Kidney epithelial cell (primary cell): ENCODE measurements at regions not wholly inside any gene's neighbourhood (a gene's known extent, or its start where the extent isn't known, plus 50 kb on each side); places are given as distances from the start of the nearest gene placed in this dataset.
"Not testable (repeated sequence)": the region's sequence is repeated elsewhere in the genome, so short reads cannot be mapped to it uniquely, and the experiment has no call there.

Experiments
- DNase-seq: peaks from one replicate; pipeline ENCODE4 v3.0.0-alpha.2; 2010; ENCODE audit warnings: low read depth
- H3K27me3 ChIP-seq: 2 replicates; pipeline ENCODE4 v1.6.0; 2011; ENCODE audit warnings: low read length; ENCODE audit not compliant: control insufficient read depth, insufficient read depth
- H3K36me3 ChIP-seq: 2 replicates; pipeline ENCODE4 v1.5.1; 2011; ENCODE audit warnings: low read length; ENCODE audit not compliant: control insufficient read depth, insufficient read depth
- H3K4me3 ChIP-seq: 2 replicates; pipeline ENCODE4 v1.5.1; 2011; ENCODE audit warnings: low read depth, mild to moderate bottlenecking, control low read depth, low read length
- CTCF ChIP-seq: IDR thresholded peaks from 2 replicates; pipeline ENCODE4 v1.5.1; 2011; ENCODE audit warnings: mild to moderate bottlenecking, moderate library complexity, low read length, control low read depth, inconsistent platforms; ENCODE audit not compliant: insufficient read depth, poor library complexity, severe bottlenecking

- H3K27me3 ChIP-seq, H3K4me3 ChIP-seq, DNase-seq, H3K36me3 ChIP-seq: not testable (repeated sequence)
Measured at GRCh38 chr17:21470422-21470821, 94.3 kb downstream of the KCNJ12 start.

- Histone ChIP-seq H3K4me3 (no peak overlapping the region), H3K27me3 (no peaks in the 10 kb centered on the region), H3K36me3 (no peaks in the 10 kb centered on the region)
- TF ChIP-seq CTCF: no peak
- no peak for DNase-seq
Measured at GRCh38 chr17:21470861-21471260, 94.7 kb downstream of the KCNJ12 start.

- Histone ChIP-seq H3K27me3 (no peaks in the 10 kb centered on the region), H3K36me3 (no peaks in the 10 kb centered on the region), H3K4me3 (no peak overlapping the region)
- no peak for DNase-seq
- no peak for TF ChIP-seq CTCF
Measured at GRCh38 chr17:21474815-21475214, 98.7 kb downstream of the KCNJ12 start.

DNA sequence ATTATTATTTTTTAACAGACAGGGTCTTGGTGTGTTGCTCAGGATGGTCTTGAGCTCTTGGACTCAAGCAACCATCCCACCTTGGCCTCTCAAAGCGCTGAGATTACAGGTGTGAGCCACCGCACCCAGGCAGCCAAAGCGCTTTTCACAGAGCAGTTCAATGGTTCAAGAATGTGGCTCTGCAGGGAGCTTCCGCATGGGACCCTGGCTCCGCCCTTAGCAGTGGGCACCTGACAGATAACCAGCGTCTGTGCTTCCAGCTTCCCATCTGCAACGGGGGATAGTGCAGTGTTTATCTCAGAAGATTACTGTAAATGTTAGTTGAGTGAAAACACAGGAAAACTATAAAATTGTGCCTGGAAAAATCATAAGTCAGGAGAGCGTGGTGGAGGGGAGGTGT, 99.4 kb downstream of the KCNJ12 start:
- no peak for DNase-seq
- Histone ChIP-seq H3K36me3 (no peaks in the 10 kb centered on the region), H3K4me3 (no peak overlapping the region), H3K27me3 (no peaks in the 10 kb centered on the region)
- no peak for TF ChIP-seq CTCF

- DNase-seq: no peak
- no peak overlapping the region for H3K4me3 ChIP-seq
- no peaks in the 10 kb centered on the region for H3K27me3 ChIP-seq
- no peaks in the 10 kb centered on the region for H3K36me3 ChIP-seq
- no peak for TF ChIP-seq CTCF
Measured at GRCh38 chr17:21476867-21477266, 100.7 kb downstream of the KCNJ12 start.

DNA sequence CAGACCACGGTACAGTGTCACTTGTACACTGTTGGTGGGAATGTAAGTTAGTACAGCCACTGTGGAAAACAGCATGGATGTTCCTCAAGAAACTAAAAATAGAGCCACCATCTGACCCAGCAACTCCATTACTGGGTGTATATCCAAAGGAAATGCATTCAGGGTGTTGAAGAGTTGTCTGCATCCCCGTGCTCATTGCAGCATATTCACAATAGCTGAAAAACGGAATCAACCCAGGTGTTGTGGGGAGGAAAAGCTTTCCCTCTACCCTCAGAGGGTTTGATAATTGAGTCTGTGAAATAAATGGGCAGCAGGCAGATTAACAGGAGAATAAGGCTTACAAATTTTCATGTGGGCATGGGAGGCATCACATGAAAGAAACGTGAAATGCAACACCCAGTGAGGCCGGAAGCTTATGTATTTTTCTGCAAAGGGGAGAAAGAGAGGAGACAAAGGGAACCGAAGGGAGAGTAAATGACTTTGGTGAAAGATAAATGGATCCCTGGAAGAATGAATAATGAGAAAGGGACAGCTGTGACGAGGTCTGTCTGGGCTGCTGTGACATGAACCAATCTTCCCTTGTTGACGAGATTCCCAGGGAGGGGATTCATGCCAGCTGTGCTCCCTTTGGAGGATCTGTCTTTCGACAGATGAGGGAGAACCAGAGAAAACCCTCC, 106.2 kb downstream of the KCNJ12 start:
- DNase-seq: no peak
- H3K36me3 ChIP-seq: no peaks in the 10 kb centered on the region
- H3K4me3 ChIP-seq: no peak overlapping the region
- TF ChIP-seq CTCF: no peak
- H3K27me3 ChIP-seq: peaks cover 2% of the 10 kb centered on the region

DNA sequence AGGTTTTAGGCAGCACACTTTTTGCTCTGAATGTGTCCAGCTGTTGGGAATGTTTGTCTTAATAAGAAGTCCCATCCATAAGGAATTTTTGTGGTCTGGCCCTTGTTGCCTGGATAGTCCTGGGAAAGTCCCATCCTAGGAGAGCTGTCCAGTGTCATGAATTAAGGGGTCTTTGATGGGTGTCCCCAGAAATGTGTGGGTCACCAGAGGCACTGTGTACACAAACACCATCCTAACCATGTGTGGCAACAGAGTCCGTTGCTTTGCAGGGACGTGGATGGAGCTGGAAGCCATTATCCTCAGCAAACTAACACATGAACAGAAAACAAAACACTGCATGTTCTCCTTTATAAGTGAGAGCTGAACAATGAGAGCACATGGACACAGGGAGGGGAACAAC, 111.9 kb downstream of the KCNJ12 start:
- not testable (repeated sequence) for H3K36me3 ChIP-seq, H3K4me3 ChIP-seq, DNase-seq, H3K27me3 ChIP-seq
